MCF 10A (cell line): ENCODE measurements at regions not wholly inside any gene's neighbourhood (a gene's known extent, or its start where the extent isn't known, plus 50 kb on each side); places are given as distances from the start of the nearest gene placed in this dataset.

Experiments used
- BruUV-seq: library from RNA; stranded (reverse); fragments of 400-500 nt; replicated peaks from 2 replicates; lab custom pipeline; 2021; lab: Mats Ljungman, UMichigan
- CTCF ChIA-PET: fragments of 300-600 bp; sonication (Branson Sonifier 250); formaldehyde crosslinking; extraction: SDS; loops from one replicate; lab custom pipeline; 2021; ENCODE audit warnings: antibody characterized with exemption, inconsistent platforms; lab: Yijun Ruan, JAX
- POLR2A ChIA-PET: fragments of 300-600, 350-650 bp; sonication (Branson Sonifier 250); formaldehyde crosslinking; extraction: SDS; loops from one replicate; lab custom pipeline; 2020; ENCODE audit warnings: antibody characterized with exemption, inconsistent platforms; lab: Yijun Ruan, JAX
- DNase-seq: peaks from one replicate; pipeline ENCODE4 v3.0.0-alpha.2; 2018; ENCODE audit not compliant: unreplicated experiment
- H3K27ac Mint-ChIP-seq: one replicate; pipeline ENCODE4 v1.8.0; 2022; ENCODE audit warnings: mild to moderate bottlenecking, low read depth, mixed read lengths; ENCODE audit not compliant: unreplicated experiment
- H3K27me3 Mint-ChIP-seq: one replicate; pipeline ENCODE4 v1.8.0; 2022; ENCODE audit warnings: mixed read lengths; ENCODE audit not compliant: insufficient read depth, unreplicated experiment
- H3K36me3 Mint-ChIP-seq: one replicate; pipeline ENCODE4 v1.8.0; 2022; ENCODE audit warnings: mild to moderate bottlenecking, moderate library complexity, mixed read lengths; ENCODE audit not compliant: insufficient read depth, unreplicated experiment
- H3K4me1 Mint-ChIP-seq: one replicate; pipeline ENCODE4 v1.8.0; 2022; ENCODE audit warnings: mixed read lengths; ENCODE audit not compliant: insufficient read depth, unreplicated experiment
- H3K4me3 Mint-ChIP-seq: one replicate; pipeline ENCODE4 v1.8.0; 2022; ENCODE audit warnings: mild to moderate bottlenecking, moderate library complexity, mixed read lengths; ENCODE audit not compliant: unreplicated experiment
- H3K9me3 Mint-ChIP-seq: one replicate; pipeline ENCODE4 v1.8.0; 2022; ENCODE audit warnings: mixed read lengths; ENCODE audit not compliant: unreplicated experiment
- intact Hi-C: fragments of 100-400 bp; cut with micrococcal nuclease; formaldehyde crosslinking; loops from 2 replicates; pipeline ENCODE4 v1.14.1; 2022
- TF ChIP-seq, protein P1 (sequence below): fragments of 200-600 bp; IDR thresholded peaks from one replicate; pipeline ENCODE4 v1.8.0; 2022; ENCODE audit warnings: antibody characterized with exemption, mild to moderate bottlenecking; ENCODE audit not compliant: unreplicated experiment

DNA sequence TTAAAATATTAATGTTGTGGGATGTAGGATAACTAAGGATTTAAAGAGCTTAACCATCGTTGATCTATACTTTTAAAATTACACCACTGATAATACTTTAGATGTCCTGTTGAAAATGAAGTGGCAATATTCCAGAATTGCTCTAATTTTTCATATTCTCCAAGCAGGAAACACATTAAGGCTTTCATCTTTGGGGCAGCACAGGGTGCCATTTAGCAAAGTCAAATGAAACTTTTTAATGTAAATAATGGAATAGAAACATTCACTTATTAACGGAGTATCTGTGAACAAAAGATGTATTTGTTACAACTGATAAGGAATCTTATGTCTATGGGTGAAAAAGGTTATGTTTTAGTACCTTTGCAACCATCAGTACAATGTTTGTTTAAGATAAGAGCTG lies 50.0 kb upstream of the MIR17HG start:
- Mint-ChIP-seq H3K27me3 (peaks cover 85% of the 10 kb centered on the region), H3K4me3 (no peak overlapping the region), H3K4me1 (no peaks in the 10 kb centered on the region), H3K9me3 (no peaks in the 10 kb centered on the region), H3K27ac (no peak overlapping the region), H3K36me3 (no peaks in the 10 kb centered on the region)
- no peak for DNase-seq
- no TSS peak for BruUV-seq
- TF ChIP-seq, protein P1, sequence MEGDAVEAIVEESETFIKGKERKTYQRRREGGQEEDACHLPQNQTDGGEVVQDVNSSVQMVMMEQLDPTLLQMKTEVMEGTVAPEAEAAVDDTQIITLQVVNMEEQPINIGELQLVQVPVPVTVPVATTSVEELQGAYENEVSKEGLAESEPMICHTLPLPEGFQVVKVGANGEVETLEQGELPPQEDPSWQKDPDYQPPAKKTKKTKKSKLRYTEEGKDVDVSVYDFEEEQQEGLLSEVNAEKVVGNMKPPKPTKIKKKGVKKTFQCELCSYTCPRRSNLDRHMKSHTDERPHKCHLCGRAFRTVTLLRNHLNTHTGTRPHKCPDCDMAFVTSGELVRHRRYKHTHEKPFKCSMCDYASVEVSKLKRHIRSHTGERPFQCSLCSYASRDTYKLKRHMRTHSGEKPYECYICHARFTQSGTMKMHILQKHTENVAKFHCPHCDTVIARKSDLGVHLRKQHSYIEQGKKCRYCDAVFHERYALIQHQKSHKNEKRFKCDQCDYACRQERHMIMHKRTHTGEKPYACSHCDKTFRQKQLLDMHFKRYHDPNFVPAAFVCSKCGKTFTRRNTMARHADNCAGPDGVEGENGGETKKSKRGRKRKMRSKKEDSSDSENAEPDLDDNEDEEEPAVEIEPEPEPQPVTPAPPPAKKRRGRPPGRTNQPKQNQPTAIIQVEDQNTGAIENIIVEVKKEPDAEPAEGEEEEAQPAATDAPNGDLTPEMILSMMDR, result no peak
- ChIA-PET POLR2A (interaction anchor here (0.6 kb wide), 1 partner anchor 524 kb away, joined by 4 read pairs; no protein-coding TSS in a partner anchor), CTCF (no interaction called here)
- intact Hi-C loops, result no loop called here
